ENCODE measurements at regions not wholly inside any gene's neighbourhood (a gene's known extent, or its start where the extent isn't known, plus 50 kb on each side); places are given as distances from the start of the nearest gene placed in this dataset.

DNA sequence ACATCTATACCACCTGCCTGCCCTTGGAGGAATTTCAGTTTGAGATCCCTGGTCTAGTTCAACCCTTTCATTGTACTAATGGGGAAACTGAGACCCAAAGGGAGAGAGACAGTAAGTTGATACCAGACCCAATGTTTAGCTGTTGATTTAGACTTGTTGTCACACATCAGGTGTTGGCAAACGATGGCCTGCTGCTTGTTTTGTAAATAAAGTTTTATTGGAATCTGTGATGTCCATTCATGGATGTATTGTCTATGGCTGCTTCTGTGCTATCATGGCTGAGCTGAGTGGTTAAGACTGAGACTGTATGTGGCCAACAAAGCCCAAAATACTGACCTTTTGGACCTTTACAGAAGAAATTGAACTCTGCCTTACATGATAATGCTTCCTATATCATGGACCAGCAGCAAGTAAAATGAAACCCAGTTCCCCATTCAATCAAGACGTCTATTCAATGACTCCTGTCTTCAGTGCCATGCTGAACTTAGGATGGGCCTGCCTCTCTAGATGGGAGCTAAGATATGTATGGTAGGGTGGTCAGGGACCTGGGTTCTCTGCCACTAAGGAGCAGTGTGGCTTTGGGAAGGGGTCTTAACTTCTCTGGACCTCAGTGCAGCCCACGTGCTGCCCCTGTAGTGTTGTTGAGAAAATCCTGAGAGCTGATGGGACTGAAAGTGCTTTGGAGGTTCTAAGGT, 111.0 kb downstream of the IRX5 start:
- no peak for DNase-seq (ENCODE audit: low read depth)

GRCh38 chr16:55042556-55043432, 112.1 kb downstream of the IRX5 start:
- no peak for DNase-seq (ENCODE audit: low read depth)

- no peak for DNase-seq (ENCODE audit: low read depth)
Observed at GRCh38 chr16:55043499-55043898, 112.8 kb downstream of the IRX5 start.

GRCh38 chr16:55044201-55044975, 113.7 kb downstream of the IRX5 start:
- DNase-seq (ENCODE audit: low read depth) = no peak

DNA sequence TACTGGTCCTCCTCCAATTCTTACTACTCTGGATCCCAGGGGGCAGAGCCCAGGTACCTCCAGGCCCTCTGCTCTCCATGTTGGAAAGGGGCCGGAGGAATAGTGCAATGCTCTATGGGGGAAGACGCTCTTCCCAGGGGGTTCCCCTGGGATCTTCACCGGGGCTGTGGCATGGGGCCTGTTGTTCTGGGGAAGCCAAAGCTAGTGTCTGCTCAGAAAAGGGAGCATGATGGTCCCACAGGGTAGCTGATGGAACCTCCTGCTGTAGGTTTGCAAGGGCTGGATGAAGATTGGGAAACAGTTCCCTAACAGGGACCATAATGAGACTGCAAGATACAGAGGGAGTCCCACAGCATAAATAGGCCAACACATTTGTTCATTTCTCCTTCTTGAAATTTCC, 114.7 kb downstream of the IRX5 start:
- no peak for DNase-seq (ENCODE audit: low read depth)

GRCh38 chr16:55045756-55046460, 115.2 kb downstream of the IRX5 start:
- DNase-seq (ENCODE audit: low read depth) = no peak

DNA sequence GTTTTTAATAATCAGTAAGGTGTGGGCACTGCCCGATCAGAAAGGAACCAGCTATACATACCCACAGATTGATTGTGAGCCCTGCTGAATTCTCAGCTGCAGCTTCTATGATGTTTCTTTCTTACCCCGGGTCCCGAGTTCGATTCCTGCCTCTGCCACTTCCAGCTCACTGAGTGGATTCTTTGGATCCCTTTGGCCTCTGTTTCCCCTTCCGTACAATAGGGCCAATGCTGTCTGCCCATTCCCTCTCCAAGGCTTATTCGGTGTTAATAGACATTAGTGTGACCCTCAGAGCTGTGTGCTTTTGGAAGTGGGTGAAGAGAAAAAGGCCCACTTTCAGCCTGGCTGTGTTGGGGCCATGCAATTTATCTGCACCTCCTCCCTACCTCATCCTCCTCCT, 115.8 kb downstream of the IRX5 start:
- DNase-seq (ENCODE audit: low read depth) = no peak

DNA sequence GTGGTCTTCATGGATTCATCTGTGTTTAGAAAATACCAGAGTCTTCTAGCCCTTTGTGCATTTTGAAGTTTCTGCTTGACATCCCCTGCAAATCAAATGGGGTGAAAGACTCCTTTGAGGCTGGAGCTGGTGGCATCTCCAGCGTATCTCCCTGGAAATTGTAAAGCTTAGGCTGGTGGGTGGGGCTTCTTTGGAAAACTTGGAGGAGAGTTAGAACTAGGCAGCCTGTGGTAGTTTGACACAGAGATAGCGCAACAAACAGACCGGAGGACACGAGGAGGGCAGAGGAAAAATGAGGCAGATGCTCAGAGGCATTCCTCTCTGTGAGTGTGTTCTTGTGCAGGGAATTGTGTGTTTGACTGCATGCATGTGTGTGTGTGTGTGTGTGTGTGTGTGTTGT, 116.3 kb downstream of the IRX5 start:
- DNase-seq (ENCODE audit: low read depth) = no peak

GRCh38 chr16:55047331-55047730, 116.7 kb downstream of the IRX5 start:
- DNase-seq (ENCODE audit: low read depth) = no peak

DNA sequence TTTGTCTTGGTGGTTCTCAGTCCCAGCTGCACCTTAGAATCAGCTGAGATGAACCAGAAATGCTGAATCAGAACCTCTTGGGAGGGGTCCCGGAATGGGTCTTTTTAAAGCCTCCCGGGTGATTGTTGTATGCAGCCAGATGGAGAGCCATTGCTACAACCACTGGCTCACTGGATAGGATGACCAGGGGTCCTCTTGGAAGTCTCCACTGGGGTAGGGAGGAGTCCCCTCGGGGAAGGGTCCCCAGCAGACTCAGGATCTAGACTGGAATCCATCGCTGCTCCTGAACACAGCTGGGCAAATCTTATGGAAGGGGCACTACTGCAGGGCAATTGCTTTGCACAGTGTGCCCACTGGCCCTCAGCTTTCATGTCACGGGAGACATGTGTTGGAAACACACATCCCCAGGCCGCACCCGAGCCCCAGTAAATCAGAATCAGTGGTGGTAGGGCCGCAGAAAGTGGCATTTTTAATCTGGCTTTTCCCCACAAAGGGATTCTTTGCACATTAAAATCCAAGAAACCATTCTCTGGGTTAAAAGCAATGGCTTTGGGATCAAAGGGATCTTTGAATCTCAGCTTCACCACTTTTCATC, 117.3 kb downstream of the IRX5 start:
- no peak for DNase-seq (ENCODE audit: low read depth)

- DNase-seq (ENCODE audit: low read depth) = no peak
Observed at GRCh38 chr16:55048745-55049144, 118.1 kb downstream of the IRX5 start.

- DNase-seq (ENCODE audit: low read depth) = no peak
Observed at GRCh38 chr16:55051571-55052347, 121.1 kb downstream of the IRX5 start.

DNA sequence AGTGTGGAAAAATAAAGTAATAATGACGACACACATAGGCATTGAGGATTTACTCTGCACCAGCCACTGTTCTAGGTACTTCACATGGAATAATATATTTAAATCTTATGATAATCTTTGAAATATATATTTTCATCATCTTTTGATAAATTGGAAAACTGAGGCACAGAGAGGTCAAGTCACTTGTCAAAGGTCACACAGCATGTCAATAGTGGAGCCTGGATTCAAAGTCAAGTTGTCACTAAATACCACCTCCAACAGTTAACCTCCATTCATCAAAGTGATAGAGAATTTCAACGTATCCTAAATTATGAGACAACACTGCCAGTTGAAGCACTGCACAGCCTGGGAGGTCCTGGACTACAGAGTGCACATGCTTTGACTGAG, 121.7 kb downstream of the IRX5 start:
- DNase-seq (ENCODE audit: low read depth) = no peak

GRCh38 chr16:55052741-55053415, 122.2 kb downstream of the IRX5 start:
- DNase-seq (ENCODE audit: low read depth) = no peak

DNA sequence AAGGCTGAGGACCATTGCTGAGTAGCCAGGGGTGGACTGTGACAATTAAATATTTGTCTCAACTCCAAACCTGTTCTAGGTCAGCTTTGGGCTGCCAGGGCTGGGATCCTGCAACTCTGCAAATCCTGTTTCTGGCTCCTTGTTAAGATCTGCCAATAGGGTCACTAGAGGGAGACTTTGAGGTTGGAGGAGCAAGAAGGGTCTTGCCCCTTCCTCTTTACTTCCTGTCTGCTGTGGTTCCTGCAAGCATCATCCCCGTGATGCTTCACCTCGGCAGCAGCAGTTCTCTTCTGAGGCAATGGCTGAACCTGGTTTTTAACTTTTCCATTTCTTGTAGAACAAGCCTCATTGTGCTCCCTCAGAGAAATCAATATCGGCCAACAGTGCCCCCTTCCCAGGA, 124.6 kb downstream of the IRX5 start:
- no peak for DNase-seq (ENCODE audit: low read depth)

GRCh38 chr16:55056585-55057401, 126.1 kb downstream of the IRX5 start:
- DNase-seq (ENCODE audit: low read depth) = no peak

DNA sequence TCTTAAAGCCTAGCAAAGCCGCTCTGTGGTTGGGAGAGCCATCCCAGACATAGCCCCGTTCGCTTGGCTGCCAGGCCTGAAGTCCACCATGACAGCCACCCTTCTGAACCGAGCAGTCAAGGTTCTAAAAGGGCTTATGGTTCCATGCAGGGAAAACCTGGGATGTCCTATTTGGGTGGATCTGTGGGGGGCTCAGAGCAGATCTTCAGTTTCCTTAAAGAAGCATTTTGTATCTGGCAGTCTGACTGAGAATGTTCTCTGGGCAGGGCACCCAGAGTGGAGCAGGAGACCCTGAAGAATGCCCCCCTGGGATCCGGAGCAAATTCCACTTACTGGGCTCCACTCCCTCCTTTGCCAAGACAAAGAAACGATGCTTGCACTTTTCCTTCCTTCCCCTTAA, 127.2 kb downstream of the IRX5 start:
- no peak for DNase-seq (ENCODE audit: low read depth)

DNA sequence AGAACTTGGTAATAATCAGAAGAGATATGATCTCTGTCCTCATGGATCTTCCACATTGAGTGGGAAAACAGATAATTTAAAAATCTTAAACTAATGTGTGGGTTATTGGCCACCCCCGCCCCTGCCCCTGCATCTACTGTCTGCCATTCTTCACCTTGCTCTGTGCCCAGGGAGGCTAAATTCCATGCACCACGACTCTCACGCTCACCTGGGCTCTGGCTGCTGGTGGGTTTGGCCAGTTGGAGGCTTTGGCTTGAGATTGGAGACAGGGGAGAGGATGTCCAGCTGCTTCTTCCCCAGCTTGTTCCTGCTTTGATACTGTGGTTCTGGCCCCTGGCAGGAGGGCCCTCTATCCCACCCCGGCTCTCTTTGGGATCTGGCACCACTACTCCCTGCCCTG, 127.9 kb downstream of the IRX5 start:
- no peak for DNase-seq (ENCODE audit: low read depth)

GRCh38 chr16:55059146-55059545, 128.5 kb downstream of the IRX5 start:
- no peak for DNase-seq (ENCODE audit: low read depth)

Data from myocyte (in vitro differentiated cells).